A549 (cell line): ENCODE measurements at regions not wholly inside any gene's neighbourhood (a gene's known extent, or its start where the extent isn't known, plus 50 kb on each side); places are given as distances from the start of the nearest gene placed in this dataset.

Source experiments
- CTCF ChIP-seq: fragments of >200 bp; sonication (Bioruptor Twin); formaldehyde crosslinking; IDR thresholded peaks from 3 replicates; pipeline ENCODE4 v1.5.1; 2016
- EHMT2 ChIP-seq: fragments of 200-600 bp; sonication (generic); IDR thresholded peaks from 2 replicates; pipeline ENCODE4 v1.6.1; 2016; ENCODE audit warnings: antibody characterized with exemption, low read depth, mild to moderate bottlenecking, moderate library complexity
- FOSL2 ChIP-seq, 2 experiments: fragments of 450-650 bp in 1 of 2; fragments of >200 bp in 1 of 2; sonication (Bioruptor Twin) in 1 of 2; formaldehyde crosslinking; IDR thresholded peaks; 2 replicates each; pipeline versions ENCODE4 v1.5.0 to v1.6.1; 2016 to 2020; ENCODE audit warnings: mild to moderate bottlenecking in 1 of 2, moderate library complexity in 1 of 2
- HEYL ChIP-seq: fragments of 250-450 bp; sonication (Bioruptor Pico); IDR thresholded peaks from 2 replicates; pipeline ENCODE4 v1.8.0; 2021; ENCODE audit warnings: mild to moderate bottlenecking, moderate library complexity
- KDM1A ChIP-seq: fragments of 200-600 bp; sonication (generic); IDR thresholded peaks from 2 replicates; pipeline ENCODE4 v1.6.1; 2016; ENCODE audit warnings: low read depth, mild to moderate bottlenecking
- MAX ChIP-seq: IDR thresholded peaks from 2 replicates; pipeline ENCODE4 v1.6.1; 2012
- MYC ChIP-seq: IDR thresholded peaks from 2 replicates; pipeline ENCODE4 v1.6.1; 2012; ENCODE audit warnings: mild to moderate bottlenecking, inconsistent platforms, low read length, improper control_type of control experiment, borderline replicate concordance
- POLR2A ChIP-seq: IDR thresholded peaks from 2 replicates; pipeline ENCODE4 v1.6.1; 2012; ENCODE audit warnings: mild to moderate bottlenecking, low read length
- RAD21 ChIP-seq, 2 experiments: fragments of >200 bp in 1 of 2; sonication (Bioruptor Twin) in 1 of 2; formaldehyde crosslinking in 1 of 2; IDR thresholded peaks in 1 of 2; conservative IDR thresholded peaks in 1 of 2; 2 replicates in 1 of 2; 3 replicates in 1 of 2; pipeline ENCODE4 v1.6.1; 2012 to 2018; ENCODE audit warnings: inconsistent platforms in 1 of 2

GRCh38 chr1:4495809-4496208 is 158.6 kb upstream of the AJAP1 start:
- TF ChIP-seq HEYL (CRISPR knock-in tag) (no peak), POLR2A (no peak), FOSL2 (IDR thresholded peaks at IDR 0.05) (no peak), FOSL2 (CRISPR knock-in tag; IDR thresholded peaks at IDR 0.05) (no peak), KDM1A (no peak), EHMT2 (no peak), MYC (no peak), RAD21 (conservative IDR thresholded peaks at IDR 0.05 in 1 of 2, IDR thresholded peaks at IDR 0.05 in 1 of 2) (no peak), CTCF (no peak), MAX (no peak)
